ENCODE measurements at regions not wholly inside any gene's neighbourhood (a gene's known extent, or its start where the extent isn't known, plus 50 kb on each side); places are given as distances from the start of the nearest gene placed in this dataset.

DNA sequence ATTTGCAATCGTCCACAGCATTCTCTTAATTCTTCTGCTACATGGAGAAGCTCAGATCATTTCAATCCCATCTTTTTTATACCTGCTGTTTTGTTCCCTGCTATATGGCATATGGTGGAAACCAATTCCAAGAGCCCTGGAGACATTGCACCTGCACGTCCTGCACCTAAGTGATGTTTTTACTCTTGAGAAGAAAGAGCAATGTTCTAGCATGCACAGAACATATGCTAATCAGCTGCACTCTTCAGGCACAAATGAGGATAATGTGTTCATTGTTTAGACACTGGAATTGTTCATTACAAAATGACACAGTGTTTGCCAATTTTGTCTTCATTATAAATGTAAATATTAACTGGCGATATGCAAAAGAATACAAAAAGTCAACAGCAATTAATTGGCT lies 935.8 kb downstream of the TLE4 start:
- H3K36me3 ChIP-seq (ENCODE audit: control insufficient read depth, insufficient read depth, low read length) = no peaks in the 10 kb centered on the region
- H3K9me3 ChIP-seq (ENCODE audit: control insufficient read depth, insufficient read depth, low read length) = no peaks in the 10 kb centered on the region
- H3K9ac ChIP-seq (ENCODE audit: low read depth, low read length) = no peak overlapping the region
- H3K4me1 ChIP-seq (ENCODE audit: control insufficient read depth, insufficient read depth, low read length) = no peaks in the 10 kb centered on the region
- H3K27me3 ChIP-seq (ENCODE audit: control insufficient read depth, insufficient read depth, low read length) = no peaks in the 10 kb centered on the region
- H3K4me3 ChIP-seq (ENCODE audit: low read depth, low read length) = no peak overlapping the region

DNA sequence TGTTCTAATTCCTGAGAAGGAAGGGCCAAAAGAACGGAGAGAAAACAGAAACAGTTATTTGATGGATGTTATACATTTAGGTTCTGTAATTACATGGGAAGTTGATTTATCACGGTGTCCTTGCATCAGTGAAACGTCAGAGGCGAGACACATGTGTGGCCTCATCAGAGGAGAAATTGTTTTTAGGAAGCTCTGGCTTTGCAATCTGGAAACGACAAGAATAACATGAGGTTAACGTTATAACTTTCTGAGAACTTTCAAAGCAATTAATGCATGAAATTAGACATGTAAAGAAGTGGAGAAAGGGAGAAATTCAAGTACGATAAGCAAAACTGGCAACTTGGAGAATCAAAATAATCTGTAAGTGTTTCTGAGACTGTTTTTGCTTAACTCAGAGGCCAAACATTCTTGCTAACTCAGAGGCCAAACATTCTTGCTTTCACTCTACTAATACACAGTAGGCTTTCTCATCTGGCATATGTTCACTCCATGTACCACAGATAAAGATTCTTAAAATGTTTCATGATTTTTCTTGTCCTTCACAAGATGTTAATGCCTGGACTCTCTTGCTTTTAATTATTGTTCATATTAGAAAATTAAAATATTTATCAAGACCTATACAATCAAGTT lies 933.0 kb downstream of the TLE4 start:
- no peaks in the 10 kb centered on the region for H3K36me3 ChIP-seq (ENCODE audit: control insufficient read depth, insufficient read depth, low read length)
- H3K9me3 ChIP-seq (ENCODE audit: control insufficient read depth, insufficient read depth, low read length) = no peaks in the 10 kb centered on the region
- H3K4me1 ChIP-seq (ENCODE audit: control insufficient read depth, insufficient read depth, low read length) = no peaks in the 10 kb centered on the region
- H3K9ac ChIP-seq (ENCODE audit: low read depth, low read length) = no peak overlapping the region
- no peaks in the 10 kb centered on the region for H3K27me3 ChIP-seq (ENCODE audit: control insufficient read depth, insufficient read depth, low read length)
- H3K4me3 ChIP-seq (ENCODE audit: low read depth, low read length) = no peak overlapping the region

DNA sequence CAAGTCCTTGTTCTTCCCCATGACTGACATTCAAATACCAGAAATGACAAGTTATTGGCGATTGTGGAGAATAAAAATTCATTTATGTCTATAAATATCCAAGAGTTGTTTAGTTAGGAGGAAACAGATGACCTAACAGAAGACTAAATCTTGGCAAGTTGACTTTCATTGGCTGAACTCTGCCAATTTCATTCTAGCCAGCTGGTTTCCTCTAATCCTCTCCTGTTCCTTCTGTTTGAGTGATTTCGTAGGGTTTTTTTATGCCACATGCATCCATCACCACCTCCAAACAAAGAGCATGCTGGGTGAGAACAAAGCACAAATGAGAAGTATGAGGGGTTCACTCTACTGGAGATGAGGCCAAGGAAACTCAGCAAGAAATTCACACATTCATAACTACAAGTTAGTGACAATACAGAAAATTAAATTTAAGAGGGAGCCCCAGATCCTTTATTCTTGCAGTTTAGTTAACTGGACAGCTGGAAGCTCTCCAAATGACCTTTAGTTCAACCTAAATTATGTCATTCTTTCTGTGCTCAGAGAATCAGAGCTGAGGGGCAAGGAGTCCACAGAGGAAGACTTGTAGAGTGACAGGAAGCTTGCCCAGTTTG lies 932.0 kb downstream of the TLE4 start:
- Histone ChIP-seq H3K4me1 (ENCODE audit: control insufficient read depth, insufficient read depth, low read length) (no peaks in the 10 kb centered on the region), H3K9ac (ENCODE audit: low read depth, low read length) (no peak overlapping the region), H3K27me3 (ENCODE audit: control insufficient read depth, insufficient read depth, low read length) (no peaks in the 10 kb centered on the region)

DNA sequence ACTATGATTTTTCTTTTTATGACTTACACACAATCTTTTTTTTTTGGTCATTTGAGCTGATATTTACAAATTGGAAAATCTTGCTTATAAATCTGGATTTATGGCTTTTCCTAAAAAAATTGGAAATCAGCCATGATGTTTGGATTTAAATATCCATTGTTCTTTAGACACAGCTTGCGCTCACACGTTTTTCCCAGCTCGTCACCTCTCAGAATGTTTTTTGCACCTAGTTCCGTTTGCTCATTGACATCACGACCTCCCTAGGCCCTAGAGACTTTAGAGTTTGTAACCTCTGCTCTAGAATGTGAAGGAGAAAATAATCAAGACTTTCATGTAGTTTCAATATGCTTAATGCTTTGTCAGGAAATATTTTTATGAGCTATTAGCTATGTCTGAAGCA lies 930.5 kb downstream of the TLE4 start:
- Histone ChIP-seq H3K4me3 (ENCODE audit: low read depth, low read length) (no peak overlapping the region), H3K36me3 (ENCODE audit: control insufficient read depth, insufficient read depth, low read length) (no peaks in the 10 kb centered on the region), H3K9ac (ENCODE audit: low read depth, low read length) (no peak overlapping the region), H3K4me1 (ENCODE audit: control insufficient read depth, insufficient read depth, low read length) (no peaks in the 10 kb centered on the region), H3K9me3 (ENCODE audit: control insufficient read depth, insufficient read depth, low read length) (no peaks in the 10 kb centered on the region), H3K27me3 (ENCODE audit: control insufficient read depth, insufficient read depth, low read length) (no peaks in the 10 kb centered on the region)

More for the DNA sequence above, 932.0 kb downstream of the TLE4 start:
- no peak overlapping the region for H3K4me3 ChIP-seq (ENCODE audit: low read depth, low read length)
- no peaks in the 10 kb centered on the region for H3K36me3 ChIP-seq (ENCODE audit: control insufficient read depth, insufficient read depth, low read length)
- H3K9me3 ChIP-seq (ENCODE audit: control insufficient read depth, insufficient read depth, low read length) = no peaks in the 10 kb centered on the region

DNA sequence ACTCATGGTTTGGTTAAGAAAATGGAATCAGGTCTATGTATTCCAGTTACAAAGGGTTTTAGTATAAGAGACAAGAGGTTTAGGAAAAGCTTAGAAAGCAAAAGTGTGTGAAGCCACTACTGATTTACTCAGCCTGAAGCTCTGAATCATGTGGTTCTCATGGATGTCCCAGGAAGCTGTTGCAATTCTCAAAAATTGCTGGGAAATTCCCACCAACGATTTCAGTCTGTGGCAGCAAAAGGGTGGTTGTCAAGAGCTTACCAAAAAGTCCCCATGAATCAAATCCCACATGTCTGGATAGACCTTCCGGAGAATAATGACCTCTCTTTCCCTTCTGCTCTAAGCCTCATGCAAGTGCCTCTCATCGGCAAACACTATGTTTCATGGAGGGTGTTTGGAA lies 929.9 kb downstream of the TLE4 start:
- no peaks in the 10 kb centered on the region for H3K27me3 ChIP-seq (ENCODE audit: control insufficient read depth, insufficient read depth, low read length)
- H3K9ac ChIP-seq (ENCODE audit: low read depth, low read length) = no peak overlapping the region
- H3K36me3 ChIP-seq (ENCODE audit: control insufficient read depth, insufficient read depth, low read length) = no peaks in the 10 kb centered on the region
- no peak overlapping the region for H3K4me3 ChIP-seq (ENCODE audit: low read depth, low read length)
- H3K9me3 ChIP-seq (ENCODE audit: control insufficient read depth, insufficient read depth, low read length) = no peaks in the 10 kb centered on the region
- no peaks in the 10 kb centered on the region for H3K4me1 ChIP-seq (ENCODE audit: control insufficient read depth, insufficient read depth, low read length)

DNA sequence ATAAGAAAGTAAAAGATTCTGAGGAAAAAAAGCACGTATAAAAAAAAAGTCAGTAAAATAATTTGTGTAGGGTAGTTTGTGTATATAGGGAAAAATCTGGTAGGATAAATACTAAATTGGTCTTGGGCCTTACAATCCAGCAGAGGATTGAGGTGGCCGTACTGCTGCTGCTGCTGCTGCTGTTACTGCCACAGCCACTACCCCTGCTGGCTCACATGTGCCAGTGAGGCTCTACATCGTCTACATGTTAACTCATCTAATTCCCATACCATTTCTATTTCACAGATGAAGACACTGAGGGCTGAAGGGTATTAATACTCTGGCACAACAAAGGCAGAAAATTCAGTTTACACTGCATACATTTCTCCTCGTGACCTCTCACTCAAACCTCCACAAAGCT lies 928.5 kb downstream of the TLE4 start:
- Histone ChIP-seq H3K9ac (ENCODE audit: low read depth, low read length) (no peak overlapping the region), H3K9me3 (ENCODE audit: control insufficient read depth, insufficient read depth, low read length) (no peaks in the 10 kb centered on the region), H3K4me1 (ENCODE audit: control insufficient read depth, insufficient read depth, low read length) (no peaks in the 10 kb centered on the region), H3K27me3 (ENCODE audit: control insufficient read depth, insufficient read depth, low read length) (no peaks in the 10 kb centered on the region), H3K36me3 (ENCODE audit: control insufficient read depth, insufficient read depth, low read length) (no peaks in the 10 kb centered on the region), H3K4me3 (ENCODE audit: low read depth, low read length) (no peak overlapping the region)

DNA sequence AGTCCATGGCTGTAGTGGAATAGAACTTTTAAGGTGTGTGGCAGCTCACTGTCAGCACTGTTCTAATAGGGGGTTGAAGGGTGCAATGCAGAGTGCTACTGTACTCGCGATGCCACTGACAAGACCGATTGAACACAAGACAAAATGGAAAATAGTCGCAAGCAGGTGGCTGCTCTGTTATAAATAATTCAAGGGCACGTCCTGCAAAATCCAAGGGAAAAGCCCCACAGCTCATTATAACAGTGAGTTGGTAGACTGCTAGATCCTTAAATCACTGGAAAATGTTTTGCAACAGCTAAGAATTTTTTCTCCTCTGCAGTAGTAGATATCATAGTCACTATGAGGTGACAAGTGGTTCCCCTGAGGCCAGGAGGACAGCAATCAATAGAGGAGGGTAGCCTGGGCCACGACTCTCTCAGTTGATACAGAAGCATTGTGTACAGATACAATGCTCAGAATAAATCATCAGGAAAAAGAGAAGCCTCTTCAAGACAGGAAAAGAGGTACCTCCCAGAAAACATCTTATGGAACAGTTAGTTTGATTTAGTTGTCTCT lies 926.3 kb downstream of the TLE4 start:
- Histone ChIP-seq H3K9ac (ENCODE audit: low read depth, low read length) (no peak overlapping the region), H3K4me3 (ENCODE audit: low read depth, low read length) (no peak overlapping the region), H3K27me3 (ENCODE audit: control insufficient read depth, insufficient read depth, low read length) (no peaks in the 10 kb centered on the region), H3K36me3 (ENCODE audit: control insufficient read depth, insufficient read depth, low read length) (no peaks in the 10 kb centered on the region), H3K9me3 (ENCODE audit: control insufficient read depth, insufficient read depth, low read length) (no peaks in the 10 kb centered on the region), H3K4me1 (ENCODE audit: control insufficient read depth, insufficient read depth, low read length) (no peaks in the 10 kb centered on the region)

DNA sequence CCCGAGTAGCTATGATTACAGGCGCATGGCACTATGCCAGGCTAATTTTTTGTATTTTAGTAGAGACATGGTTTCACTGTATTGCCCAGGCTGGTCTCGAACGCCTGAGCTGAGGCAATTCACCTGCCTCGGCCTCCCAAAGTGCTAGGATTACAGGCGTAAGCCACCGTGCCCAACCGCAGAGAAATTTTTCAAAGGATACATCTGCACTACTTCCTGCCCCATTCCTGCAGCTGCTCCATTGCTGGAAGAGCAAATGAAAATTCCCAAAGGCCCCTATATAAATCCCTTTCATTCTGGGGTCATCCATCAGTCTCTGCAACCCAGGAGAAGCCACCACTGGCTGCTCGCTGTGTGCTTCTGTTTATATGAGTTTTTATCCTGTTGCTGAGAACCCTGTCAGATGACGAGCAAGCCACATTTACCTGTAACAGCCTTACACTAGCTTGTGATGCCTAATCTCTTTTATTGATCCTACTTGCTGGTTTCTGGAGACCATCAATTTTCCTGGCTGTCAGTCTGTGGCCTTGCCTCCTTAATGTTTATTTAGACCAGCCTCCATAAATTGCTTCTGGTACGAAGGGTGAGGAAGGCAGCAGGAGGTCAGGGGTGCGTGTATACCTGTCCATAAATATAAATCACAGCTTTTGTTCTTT lies 925.3 kb downstream of the TLE4 start:
- H3K9ac ChIP-seq (ENCODE audit: low read depth, low read length) = no peak overlapping the region
- H3K27me3 ChIP-seq (ENCODE audit: control insufficient read depth, insufficient read depth, low read length) = no peaks in the 10 kb centered on the region
- H3K36me3 ChIP-seq (ENCODE audit: control insufficient read depth, insufficient read depth, low read length) = no peaks in the 10 kb centered on the region
- H3K9me3 ChIP-seq (ENCODE audit: control insufficient read depth, insufficient read depth, low read length) = no peaks in the 10 kb centered on the region
- no peak overlapping the region for H3K4me3 ChIP-seq (ENCODE audit: low read depth, low read length)
- no peaks in the 10 kb centered on the region for H3K4me1 ChIP-seq (ENCODE audit: control insufficient read depth, insufficient read depth, low read length)

DNA sequence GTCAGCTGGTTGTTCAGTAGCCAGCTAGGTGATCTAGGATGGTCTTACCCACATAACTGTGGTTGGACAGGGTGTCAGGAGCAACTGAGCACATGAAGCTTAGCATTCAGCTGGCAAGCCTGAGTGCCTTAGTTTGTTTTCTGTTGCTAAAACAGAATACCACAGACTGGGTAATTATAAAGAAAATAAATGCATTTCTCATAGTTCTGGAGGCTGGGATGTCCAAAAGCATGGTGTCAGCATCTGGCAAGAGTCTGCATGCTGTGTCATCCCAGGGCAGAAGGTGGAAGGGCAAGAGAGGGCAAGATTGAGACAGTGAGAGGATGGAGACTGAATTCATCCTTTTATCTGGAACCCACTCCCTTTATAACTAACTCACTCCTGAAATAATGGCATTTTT lies 921.5 kb downstream of the TLE4 start:
- H3K27me3 ChIP-seq (ENCODE audit: control insufficient read depth, insufficient read depth, low read length) = no peaks in the 10 kb centered on the region
- H3K4me1 ChIP-seq (ENCODE audit: control insufficient read depth, insufficient read depth, low read length) = no peaks in the 10 kb centered on the region
- H3K36me3 ChIP-seq (ENCODE audit: control insufficient read depth, insufficient read depth, low read length) = no peaks in the 10 kb centered on the region
- no peaks in the 10 kb centered on the region for H3K9me3 ChIP-seq (ENCODE audit: control insufficient read depth, insufficient read depth, low read length)
- H3K4me3 ChIP-seq (ENCODE audit: low read depth, low read length) = no peak overlapping the region
- H3K9ac ChIP-seq (ENCODE audit: low read depth, low read length) = no peak overlapping the region

DNA sequence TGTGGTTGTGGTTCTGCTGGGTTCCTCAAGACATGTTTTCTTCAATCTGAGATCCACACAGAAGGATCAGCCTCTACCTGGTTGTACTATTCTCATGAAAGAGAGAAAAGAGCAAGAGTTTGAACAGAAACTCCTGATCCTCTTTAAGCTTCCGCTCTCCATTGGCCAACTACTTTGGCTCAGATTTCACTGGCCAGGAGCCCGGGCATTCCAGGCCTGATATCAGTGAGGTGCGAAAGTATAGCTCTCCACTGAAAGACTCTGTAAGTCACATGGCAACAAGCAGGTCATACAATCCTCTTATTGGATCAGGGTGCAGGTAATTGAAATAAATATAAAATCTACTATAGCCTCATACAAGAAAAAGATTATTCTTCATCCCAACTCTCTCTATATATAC lies 920.5 kb downstream of the TLE4 start:
- H3K27me3 ChIP-seq (ENCODE audit: control insufficient read depth, insufficient read depth, low read length) = no peaks in the 10 kb centered on the region
- H3K36me3 ChIP-seq (ENCODE audit: control insufficient read depth, insufficient read depth, low read length) = no peaks in the 10 kb centered on the region
- H3K9ac ChIP-seq (ENCODE audit: low read depth, low read length) = no peak overlapping the region
- H3K4me1 ChIP-seq (ENCODE audit: control insufficient read depth, insufficient read depth, low read length) = no peaks in the 10 kb centered on the region
- H3K9me3 ChIP-seq (ENCODE audit: control insufficient read depth, insufficient read depth, low read length) = no peaks in the 10 kb centered on the region
- no peak overlapping the region for H3K4me3 ChIP-seq (ENCODE audit: low read depth, low read length)

DNA sequence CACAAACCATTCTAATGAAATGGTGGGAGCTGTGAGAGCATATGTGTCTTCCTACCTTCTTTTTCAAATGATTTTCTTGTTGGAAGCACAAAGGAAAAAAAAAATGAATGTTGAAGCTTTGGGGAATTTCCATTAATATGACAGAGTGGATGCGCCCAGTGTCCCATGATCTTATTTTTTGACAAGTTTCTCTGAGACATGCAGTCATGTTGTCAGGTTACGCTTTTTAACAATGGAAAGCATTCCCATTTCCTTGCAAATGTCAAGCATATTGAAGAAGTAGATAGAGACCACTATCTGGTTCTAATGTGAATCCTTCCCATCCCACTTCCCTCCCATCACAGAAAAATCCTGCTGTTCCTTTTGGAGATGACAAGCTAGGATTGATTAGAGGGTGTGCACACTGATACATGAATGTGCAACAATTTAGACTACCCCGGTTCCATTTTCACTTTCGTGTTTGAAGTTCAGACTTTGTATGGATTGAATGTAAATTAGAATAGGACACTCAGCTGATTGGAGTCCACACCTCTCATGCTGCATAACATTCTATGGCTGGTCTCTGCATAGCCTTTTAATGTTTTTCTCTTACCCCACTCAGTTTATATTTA lies 919.4 kb downstream of the TLE4 start:
- Histone ChIP-seq H3K9ac (ENCODE audit: low read depth, low read length) (no peak overlapping the region), H3K27me3 (ENCODE audit: control insufficient read depth, insufficient read depth, low read length) (no peaks in the 10 kb centered on the region)

DNA sequence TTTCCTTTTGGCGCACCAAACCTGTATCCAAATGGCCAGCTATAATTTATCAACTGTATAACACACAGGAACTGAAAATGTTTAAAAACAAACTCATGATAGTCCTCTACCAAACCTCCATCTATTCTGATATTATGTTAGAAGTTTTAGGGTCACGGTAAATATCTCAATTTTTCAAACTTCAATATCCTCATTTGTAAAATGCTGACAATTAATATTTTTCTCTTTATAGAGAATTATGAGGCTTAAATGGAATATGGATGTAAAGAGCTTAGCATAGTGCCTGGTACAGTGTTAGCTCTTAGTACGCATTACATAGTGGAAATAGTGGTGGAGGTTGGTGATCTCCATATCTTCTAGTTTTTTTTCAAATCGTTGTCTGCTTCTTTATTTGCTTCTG lies 917.6 kb downstream of the TLE4 start:
- no peak overlapping the region for H3K4me3 ChIP-seq (ENCODE audit: low read depth, low read length)
- no peaks in the 10 kb centered on the region for H3K36me3 ChIP-seq (ENCODE audit: control insufficient read depth, insufficient read depth, low read length)
- no peaks in the 10 kb centered on the region for H3K27me3 ChIP-seq (ENCODE audit: control insufficient read depth, insufficient read depth, low read length)
- H3K9me3 ChIP-seq (ENCODE audit: control insufficient read depth, insufficient read depth, low read length) = no peaks in the 10 kb centered on the region
- H3K4me1 ChIP-seq (ENCODE audit: control insufficient read depth, insufficient read depth, low read length) = no peaks in the 10 kb centered on the region
- H3K9ac ChIP-seq (ENCODE audit: low read depth, low read length) = no peak overlapping the region

More for the DNA sequence above, 919.4 kb downstream of the TLE4 start:
- Histone ChIP-seq H3K9me3 (ENCODE audit: control insufficient read depth, insufficient read depth, low read length) (no peaks in the 10 kb centered on the region), H3K36me3 (ENCODE audit: control insufficient read depth, insufficient read depth, low read length) (no peaks in the 10 kb centered on the region), H3K4me3 (ENCODE audit: low read depth, low read length) (no peak overlapping the region), H3K4me1 (ENCODE audit: control insufficient read depth, insufficient read depth, low read length) (no peaks in the 10 kb centered on the region)

Data from iPS-15b (cell line).